H9 (cell line): ENCODE measurements at regions not wholly inside any gene's neighbourhood (a gene's known extent, or its start where the extent isn't known, plus 50 kb on each side); places are given as distances from the start of the nearest gene placed in this dataset.

ENCODE experiments used
- DNase-seq: peaks from one replicate; pipeline ENCODE4 v3.0.0-alpha.2; 2017
- H2AFZ ChIP-seq: one replicate; pipeline ENCODE4 v1.6.1; 2013; ENCODE audit warnings: mild to moderate bottlenecking, low read length, control low read depth, moderate library complexity
- H2AK5ac ChIP-seq: 2 replicates; pipeline ENCODE4 v1.6.1; 2013; ENCODE audit warnings: low read length, control low read depth, mixed read lengths; ENCODE audit not compliant: insufficient read length
- H2BK120ac ChIP-seq: one replicate; pipeline ENCODE4 v1.6.1; 2013; ENCODE audit warnings: low read depth, mild to moderate bottlenecking, low read length, control low read depth, inconsistent platforms; ENCODE audit not compliant: poor library complexity, severe bottlenecking
- H2BK12ac ChIP-seq: 2 replicates; pipeline ENCODE4 v1.6.1; 2013; ENCODE audit warnings: low read length, control low read depth, mixed read lengths, low read depth; ENCODE audit not compliant: insufficient read length
- H2BK15ac ChIP-seq: 2 replicates; pipeline ENCODE4 v1.6.1; 2013; ENCODE audit warnings: low read depth, low read length, control low read depth
- H2BK20ac ChIP-seq: one replicate; pipeline ENCODE4 v1.6.1; 2013; ENCODE audit warnings: low read depth, mild to moderate bottlenecking, low read length, control low read depth, inconsistent platforms; ENCODE audit not compliant: poor library complexity, severe bottlenecking
- H2BK5ac ChIP-seq: 2 replicates; pipeline ENCODE4 v1.6.1; 2013; ENCODE audit warnings: low read length, control low read depth, mixed read lengths; ENCODE audit not compliant: insufficient read length
- H3K14ac ChIP-seq: 2 replicates; pipeline ENCODE4 v1.6.1; 2013; ENCODE audit warnings: low read length, control low read depth; ENCODE audit not compliant: insufficient read depth
- H3K18ac ChIP-seq: 2 replicates; pipeline ENCODE4 v1.6.1; 2013; ENCODE audit warnings: low read depth, mild to moderate bottlenecking, mixed read lengths, low read length, control low read depth; ENCODE audit not compliant: insufficient read length
- H3K23ac ChIP-seq: 2 replicates; pipeline ENCODE4 v1.6.1; 2013; ENCODE audit warnings: low read length, control low read depth, mixed read lengths, low read depth; ENCODE audit not compliant: insufficient read length
- H3K23me2 ChIP-seq: 2 replicates; pipeline ENCODE4 v1.6.1; 2013; ENCODE audit warnings: low read depth, mild to moderate bottlenecking, mixed read lengths, low read length, control low read depth; ENCODE audit not compliant: insufficient read length, poor library complexity, severe bottlenecking
- H3K27ac ChIP-seq: 2 replicates; pipeline ENCODE4 v1.5.1; 2013; ENCODE audit warnings: low read length, control low read depth, mixed read lengths, low read depth; ENCODE audit not compliant: insufficient read length
- H3K27me3 ChIP-seq: 2 replicates; pipeline ENCODE4 v1.6.1; 2013; ENCODE audit warnings: low read length, control low read depth, inconsistent platforms; ENCODE audit not compliant: insufficient read depth
- H3K4ac ChIP-seq: 2 replicates; pipeline ENCODE4 v1.6.1; 2013; ENCODE audit warnings: low read depth, mild to moderate bottlenecking, control low read depth, inconsistent platforms, low read length, moderate library complexity
- H3K4me1 ChIP-seq: 2 replicates; pipeline ENCODE4 v1.6.1; 2013; ENCODE audit warnings: low read length, control low read depth, inconsistent platforms; ENCODE audit not compliant: insufficient read depth
- H3K4me2 ChIP-seq: 2 replicates; pipeline ENCODE4 v1.6.1; 2013; ENCODE audit warnings: low read length, control low read depth, mixed read lengths; ENCODE audit not compliant: insufficient read length, insufficient read depth
- H3K56ac ChIP-seq: 2 replicates; pipeline ENCODE4 v1.6.1; 2013; ENCODE audit warnings: low read depth, mild to moderate bottlenecking, mixed read lengths, low read length, control low read depth; ENCODE audit not compliant: insufficient read length
- H3K79me1 ChIP-seq: 2 replicates; pipeline ENCODE4 v1.6.1; 2013; ENCODE audit warnings: low read depth, mild to moderate bottlenecking, moderate library complexity, low read length, control low read depth, inconsistent platforms; ENCODE audit not compliant: insufficient read depth, poor library complexity, severe bottlenecking
- H3K79me2 ChIP-seq: 2 replicates; pipeline ENCODE4 v1.6.1; 2013; ENCODE audit warnings: low read length, control low read depth, inconsistent platforms; ENCODE audit not compliant: insufficient read depth
- H3K9ac ChIP-seq: 2 replicates; pipeline ENCODE4 v1.6.1; 2013; ENCODE audit warnings: low read length, control low read depth, mixed read lengths; ENCODE audit not compliant: insufficient read length; ENCODE audit errors: extremely low read depth
- H3K9me3 ChIP-seq: one replicate; pipeline ENCODE4 v1.6.1; 2013; ENCODE audit warnings: low read depth, low read length, inconsistent platforms; ENCODE audit not compliant: control insufficient read depth
- H3T11ph ChIP-seq: one replicate; pipeline ENCODE4 v1.6.1; 2013; ENCODE audit warnings: mild to moderate bottlenecking, low read length, control low read depth, inconsistent platforms
- H4K20me1 ChIP-seq: one replicate; pipeline ENCODE4 v1.6.1; 2013; ENCODE audit not compliant: control insufficient read depth, insufficient read length, insufficient read depth
- H4K5ac ChIP-seq: 2 replicates; pipeline ENCODE4 v1.6.1; 2013; ENCODE audit warnings: low read depth, mild to moderate bottlenecking, mixed read lengths, low read length, control low read depth; ENCODE audit not compliant: insufficient read length
- H4K8ac ChIP-seq: replicated peaks from 2 replicates; pipeline ENCODE4 v1.6.1; 2013; ENCODE audit warnings: low read length, control low read depth, mixed read lengths, low read depth; ENCODE audit not compliant: insufficient read length
- H4K91ac ChIP-seq: 2 replicates; pipeline ENCODE4 v1.6.1; 2013; ENCODE audit warnings: low read depth, mild to moderate bottlenecking, moderate library complexity, mixed read lengths, low read length, control low read depth; ENCODE audit not compliant: insufficient read length
- H3K27ac Mint-ChIP-seq, 3 experiments: 2 replicates in 2 of 3; 3 replicates in 1 of 3; pipeline ENCODE4 v1.8.0; 2020 to 2021; ENCODE audit warnings: mixed read lengths in 3 of 3, mild to moderate bottlenecking in 1 of 3, moderate library complexity in 1 of 3
- H3K27me3 Mint-ChIP-seq: 2 replicates; pipeline ENCODE4 v1.8.0; 2021; ENCODE audit warnings: low read depth, mild to moderate bottlenecking, moderate library complexity, mixed read lengths
- H3K36me3 Mint-ChIP-seq, 3 experiments: 2 replicates in 2 of 3; 3 replicates in 1 of 3; pipeline ENCODE4 v1.8.0; 2020 to 2021; ENCODE audit warnings: low read depth in 3 of 3, mixed read lengths in 3 of 3; ENCODE audit not compliant: insufficient read depth in 1 of 3
- H3K4me1 Mint-ChIP-seq, 2 experiments: 2 replicates each; pipeline ENCODE4 v1.8.0; 2020; ENCODE audit warnings: mixed read lengths in 2 of 2
- H3K4me3 Mint-ChIP-seq, 2 experiments: 2 replicates in 1 of 2; 3 replicates in 1 of 2; pipeline ENCODE4 v1.8.0; 2020 to 2021; ENCODE audit warnings: mild to moderate bottlenecking in 2 of 2, mixed read lengths in 2 of 2, moderate library complexity in 1 of 2
- H3K9me3 Mint-ChIP-seq, 2 experiments: 2 replicates in 1 of 2; 3 replicates in 1 of 2; pipeline ENCODE4 v1.8.0; 2020; ENCODE audit warnings: mild to moderate bottlenecking in 2 of 2, mixed read lengths in 2 of 2, moderate library complexity in 1 of 2
- CTCF ChIP-seq: fragments of 200-600 bp; sonication (generic); conservative IDR thresholded peaks from 3 replicates; pipeline ENCODE4 v1.8.0; 2021; ENCODE audit warnings: antibody characterized with exemption, mild to moderate bottlenecking
- WGBS: extraction: QIAGEN DNeasy Blood & Tissue Kit; methylation state at CpG from one replicate; pipeline ENCODE4 v1.1.7; 2013; ENCODE audit warnings: missing lambda C conversion rate, low lambda C conversion rate, mixed read lengths; ENCODE audit not compliant: insufficient read length; ENCODE audit errors: extremely low coverage; 5-methylcytosine and 5-hydroxymethylcytosine counted together

- H2AFZ ChIP-seq = no peak overlapping the region
- Mint-ChIP-seq H3K9me3 (peaks cover 0 to 5% of the 10 kb centered on the region in 2 experiments; a peak in 1 of 5 replicates), H3K36me3 (peaks cover 0 to 10% (median 9%) of the 10 kb centered on the region in 3 experiments; a peak in 3 of 7 replicates), H3K27me3 (no peaks in the 10 kb centered on the region), H3K4me1 (peaks cover 40 to 41% of the 10 kb centered on the region in 2 experiments), H3K27ac (no peak overlapping the region), H3K4me3 (no peak overlapping the region)
- no peak overlapping the region for H4K91ac ChIP-seq
- H2BK20ac ChIP-seq = no peak overlapping the region
- H3K18ac ChIP-seq = no peak overlapping the region
- H3K27ac ChIP-seq = no peak overlapping the region
- H4K20me1 ChIP-seq = no peaks in the 10 kb centered on the region
- no peak overlapping the region for H2BK15ac ChIP-seq
- no peaks in the 10 kb centered on the region for H3K79me1 ChIP-seq
- H3T11ph ChIP-seq = no peak overlapping the region
- H3K79me2 ChIP-seq = no peaks in the 10 kb centered on the region
- no peak overlapping the region for H2AK5ac ChIP-seq
- H3K4me1 ChIP-seq = peaks cover 8% of the 10 kb centered on the region; the same call in 1 of the 2 replicates
- no peak for TF ChIP-seq CTCF
- H3K27me3 ChIP-seq = no peaks in the 10 kb centered on the region
- H3K4me2 ChIP-seq = no peak overlapping the region
- no peak overlapping the region for H2BK120ac ChIP-seq
- DNase-seq = no peak
- no peak overlapping the region for H3K56ac ChIP-seq
- H3K14ac ChIP-seq = no peak overlapping the region
- no peak overlapping the region for H3K4ac ChIP-seq
- H4K5ac ChIP-seq = no peak overlapping the region
- H3K23ac ChIP-seq = no peak overlapping the region
- no peaks in the 10 kb centered on the region for H3K23me2 ChIP-seq
- no peak overlapping the region for H3K9ac ChIP-seq
- no CpG with 5 or more reads among the region's 5 CpGs for whole genome bisulfite sequencing
- no peak overlapping the region for H2BK12ac ChIP-seq
- H2BK5ac ChIP-seq = no peak overlapping the region
- H3K9me3 ChIP-seq = no peaks in the 10 kb centered on the region
- H4K8ac ChIP-seq = no peak overlapping the region
Measured at GRCh38 chr17:34163123-34163522, 92.0 kb upstream of the CCL2 start.
